HuH-7 (cell line): ENCODE measurements at regions not wholly inside any gene's neighbourhood (a gene's known extent, or its start where the extent isn't known, plus 50 kb on each side); places are given as distances from the start of the nearest gene placed in this dataset.
A peak's percentile ranks its signal among the peaks of the same experiment; 100 is the strongest.

Experiments
- DNase-seq: peaks from one replicate; pipeline ENCODE4 v3.0.0; 2011; ENCODE audit warnings: low spot score

DNA sequence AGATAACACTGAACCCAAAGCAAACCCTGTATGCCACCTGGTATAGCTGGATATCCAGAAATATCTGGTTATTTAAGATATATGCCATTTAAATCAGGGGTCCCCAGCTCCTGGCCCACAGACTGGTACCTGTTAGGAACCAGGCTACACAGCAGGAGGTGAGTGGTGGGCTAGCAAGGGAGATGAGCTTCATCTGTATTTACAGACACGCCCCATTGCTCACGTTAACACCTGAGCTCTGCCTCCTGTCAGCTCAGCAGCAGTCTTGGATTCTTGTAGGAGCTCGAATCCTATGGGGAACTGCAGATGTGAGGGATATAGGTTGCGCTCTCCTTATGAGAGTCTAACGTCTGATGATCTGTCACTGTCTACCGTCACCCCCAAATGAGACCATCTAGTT is 646.6 kb downstream of the TLE4 start:
- DNase-seq: no peak

DNA sequence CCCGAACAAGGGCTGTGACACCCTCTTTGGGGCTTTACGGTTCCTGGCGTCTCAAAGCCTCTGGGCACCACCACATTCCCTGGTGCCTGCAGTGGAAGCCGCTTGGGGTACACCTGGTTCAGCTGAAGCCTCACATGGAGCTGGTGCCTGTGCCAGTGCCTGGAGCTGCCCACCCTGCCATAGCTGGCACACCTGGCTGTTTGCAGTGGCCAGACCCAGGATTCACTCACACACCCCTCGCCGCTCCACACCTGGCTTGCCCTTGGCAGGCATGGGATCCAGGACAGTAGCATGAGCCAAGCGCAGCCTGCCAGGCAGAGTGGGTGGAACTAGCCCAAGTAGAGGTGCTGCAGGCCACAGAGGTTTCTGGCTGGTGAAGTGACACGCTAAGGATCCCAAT is 641.8 kb downstream of the TLE4 start:
- DNase-seq: no peak

DNA sequence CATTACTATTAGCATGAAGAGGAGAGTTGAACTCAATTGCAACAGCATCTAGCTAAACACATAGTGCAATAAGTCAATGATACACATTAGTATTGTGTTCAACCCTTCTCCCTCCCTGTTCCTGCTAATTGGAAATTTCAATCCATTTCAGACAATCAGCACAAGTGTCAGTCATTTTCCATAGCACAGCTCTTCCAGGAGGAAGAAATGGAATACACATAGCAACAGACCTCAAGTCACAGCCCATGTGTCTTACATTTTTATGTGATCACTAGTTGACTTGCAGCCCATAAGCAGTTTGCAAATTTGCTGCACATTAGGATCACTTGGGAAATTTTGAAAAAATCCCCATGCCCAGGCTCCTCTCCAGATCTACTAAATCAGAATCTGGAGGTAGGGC is 636.9 kb downstream of the TLE4 start:
- DNase-seq: no peak

DNA sequence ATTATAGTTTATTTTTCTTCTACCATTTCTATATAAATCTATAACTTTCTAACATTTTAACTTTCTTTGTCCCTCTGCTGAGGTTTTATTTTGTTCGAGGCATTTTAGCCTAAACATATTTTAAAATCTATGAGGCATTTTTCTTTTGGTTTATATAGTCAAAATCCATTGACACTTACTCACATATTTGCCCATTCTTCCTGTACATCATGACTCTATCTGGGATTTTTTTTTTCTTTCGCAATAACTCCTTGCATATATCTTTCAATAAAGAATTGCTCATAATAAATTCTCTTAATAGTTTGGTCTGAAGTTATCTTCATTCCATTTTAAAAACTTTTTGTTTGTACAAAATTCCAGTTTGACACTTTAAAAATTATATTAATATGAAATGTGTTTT is 632.3 kb downstream of the TLE4 start:
- no peak for DNase-seq

DNA sequence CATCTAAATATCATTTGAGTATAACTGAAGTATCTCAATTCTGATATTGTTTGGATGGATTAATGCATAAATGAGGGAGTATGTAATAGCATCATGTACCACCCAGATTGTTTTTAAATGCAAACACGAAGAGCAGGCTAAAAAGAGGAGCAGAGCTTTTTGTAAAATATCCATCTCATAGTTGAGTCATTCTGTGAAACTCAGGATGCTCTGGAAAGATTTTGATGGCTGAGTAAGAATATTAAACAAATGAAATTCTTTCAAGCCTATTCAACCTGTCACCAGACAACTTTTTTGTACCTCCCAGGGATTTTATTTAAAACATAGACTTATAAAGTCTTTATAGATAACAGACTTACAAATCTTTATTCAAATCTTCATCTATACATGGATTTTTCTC is 625.9 kb downstream of the TLE4 start:
- no peak for DNase-seq

DNA sequence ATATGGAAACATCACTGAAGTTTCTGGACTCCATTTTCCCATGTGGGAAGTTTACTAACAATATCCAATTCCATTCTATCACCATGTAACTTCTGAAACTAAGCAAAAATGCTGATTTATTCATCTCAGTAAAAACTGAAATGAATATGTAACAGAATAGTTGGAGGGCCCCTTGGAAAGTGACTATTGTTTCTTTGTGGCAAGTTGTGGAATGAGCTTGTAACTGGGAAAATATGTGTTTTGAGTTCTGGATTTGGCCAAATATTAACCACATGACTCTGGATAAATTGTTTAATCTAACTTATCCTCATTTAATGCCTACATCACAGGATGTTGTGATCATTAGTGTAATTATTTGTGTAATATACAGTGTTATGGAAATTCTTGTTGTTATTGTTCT is 619.3 kb downstream of the TLE4 start:
- no peak for DNase-seq

DNA sequence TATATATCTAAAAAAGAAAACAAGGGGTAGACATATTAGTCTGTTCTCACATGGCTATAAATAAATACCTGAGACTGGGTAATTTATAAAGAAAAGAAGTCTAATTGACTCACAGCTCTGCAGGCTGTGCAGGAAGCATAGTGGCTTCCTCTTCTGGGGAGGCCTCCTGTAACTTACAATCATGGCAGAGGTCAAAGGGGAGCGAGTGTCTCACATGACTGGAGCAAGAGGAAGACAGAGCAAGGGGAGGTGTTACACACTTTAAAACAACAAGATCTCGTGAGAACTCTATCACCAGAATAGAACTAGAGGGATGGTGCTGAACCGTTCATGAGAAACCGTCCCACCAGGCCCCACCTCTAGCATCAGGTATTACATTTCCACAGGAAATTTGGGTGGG is 616.8 kb downstream of the TLE4 start:
- no peak for DNase-seq

DNA sequence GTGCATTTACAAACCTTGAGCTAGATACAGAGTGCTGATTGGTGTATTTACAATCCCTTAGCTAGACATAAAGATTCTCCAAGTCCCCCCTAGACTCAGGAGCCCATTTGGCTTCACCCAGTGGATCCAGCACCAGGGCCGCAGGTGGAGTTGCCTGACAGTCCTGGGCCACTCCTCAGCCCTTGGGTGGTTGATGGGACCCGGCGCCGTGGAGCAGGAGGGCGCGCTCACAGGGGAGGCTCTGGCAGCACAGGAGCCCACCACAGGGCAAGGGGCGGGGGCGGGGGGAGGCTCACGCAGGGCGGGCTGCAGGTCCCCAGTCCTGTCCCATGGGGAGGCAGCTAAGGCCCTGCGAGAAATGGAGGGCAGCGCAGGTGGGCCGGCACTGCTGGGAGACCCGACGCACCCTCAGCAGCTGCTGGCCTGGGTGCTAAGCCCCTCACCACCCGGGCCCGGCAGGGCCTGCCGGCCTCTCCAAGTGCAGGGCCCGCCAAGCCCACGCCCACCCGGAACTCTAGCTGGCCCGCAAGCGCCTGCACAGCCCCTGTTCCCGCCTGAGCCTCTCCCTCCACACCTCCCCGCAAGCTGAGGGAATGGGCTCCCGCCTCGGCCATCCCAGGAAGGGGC is 613.5 kb downstream of the TLE4 start:
- DNase-seq: no peak

DNA sequence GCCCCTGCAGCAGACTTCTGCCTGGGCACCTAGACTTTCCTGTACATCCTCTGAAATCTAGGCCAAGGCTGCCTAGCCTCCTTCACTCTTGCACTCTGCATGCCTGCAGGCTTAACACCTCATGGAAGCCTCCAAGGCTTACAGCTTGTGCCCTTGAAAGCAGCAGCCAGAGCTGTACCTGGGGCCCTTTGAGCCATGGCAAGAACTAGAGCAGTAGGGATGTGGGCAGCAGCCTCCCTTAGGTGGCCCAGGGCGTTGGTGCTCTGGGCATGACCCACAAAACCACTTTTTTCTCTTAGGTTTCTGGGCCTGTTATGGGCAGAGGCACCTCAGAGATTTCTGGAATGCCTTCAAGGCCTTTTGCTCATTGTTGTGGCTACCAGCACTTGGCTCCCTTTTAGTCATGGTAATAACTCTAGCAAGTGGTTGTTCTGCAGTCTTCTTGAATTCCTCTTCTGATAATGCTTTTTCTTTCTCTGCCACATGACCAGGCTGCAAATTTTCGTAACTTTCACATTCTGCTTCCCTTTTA is 606.2 kb downstream of the TLE4 start:
- DNase-seq: no peak

DNA sequence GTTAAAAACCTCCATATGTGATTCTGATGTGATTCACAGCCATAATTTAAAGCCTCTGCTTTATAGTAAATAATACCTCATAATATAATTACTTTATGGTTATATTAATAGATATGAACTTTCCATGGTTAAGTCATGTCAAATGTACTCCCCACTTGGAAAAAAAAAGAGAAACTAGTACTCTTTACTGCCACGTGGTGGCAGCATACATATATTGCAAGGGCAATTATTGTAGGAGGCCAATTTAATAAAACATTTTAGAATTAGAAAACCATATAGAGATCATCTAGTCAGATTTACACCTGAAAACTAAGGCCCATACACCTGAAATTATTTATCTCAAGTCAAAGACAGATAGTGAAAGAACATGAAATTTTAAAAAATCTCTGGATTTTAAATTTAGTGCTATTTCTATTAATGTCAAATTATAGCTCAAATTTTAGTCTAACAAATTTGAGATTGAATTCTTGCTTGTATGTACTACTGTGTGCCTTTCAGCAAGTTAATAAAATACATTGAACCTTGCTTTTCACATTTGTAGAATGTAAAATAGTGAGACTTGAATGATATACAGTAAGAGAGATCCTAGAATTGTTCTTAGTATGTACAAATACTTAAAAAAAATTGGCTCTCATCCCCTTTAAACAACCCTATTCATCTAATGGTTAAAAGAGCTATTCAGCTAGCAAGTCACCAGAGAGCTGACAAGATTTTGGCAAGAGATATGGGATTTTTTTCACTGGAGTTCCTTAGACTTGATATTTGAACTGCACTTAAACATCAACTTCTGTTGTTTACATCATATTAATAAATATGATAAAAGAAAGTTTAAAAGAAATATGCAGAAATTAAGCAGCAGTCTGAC is 603.8 kb downstream of the TLE4 start:
- DNase-seq: peak; percentile 12

DNA sequence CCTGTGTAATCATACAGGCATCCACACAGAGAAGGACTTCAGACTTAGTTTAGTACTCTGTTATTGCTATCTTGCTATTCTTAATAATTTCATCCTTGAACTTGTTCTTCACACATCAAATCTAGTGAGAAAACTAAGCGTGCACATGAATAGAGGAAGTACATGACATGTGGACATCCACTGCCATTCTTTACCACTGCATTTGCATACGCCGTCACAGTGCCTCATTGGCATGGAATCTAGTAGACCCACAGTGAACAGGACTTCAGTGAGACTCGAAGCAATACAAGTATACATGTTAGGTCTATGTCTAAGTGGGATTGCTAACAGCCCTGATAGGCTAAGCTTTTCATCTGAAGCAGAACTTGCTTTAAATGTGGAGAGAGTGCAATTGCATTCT is 592.1 kb downstream of the TLE4 start:
- no peak for DNase-seq

DNA sequence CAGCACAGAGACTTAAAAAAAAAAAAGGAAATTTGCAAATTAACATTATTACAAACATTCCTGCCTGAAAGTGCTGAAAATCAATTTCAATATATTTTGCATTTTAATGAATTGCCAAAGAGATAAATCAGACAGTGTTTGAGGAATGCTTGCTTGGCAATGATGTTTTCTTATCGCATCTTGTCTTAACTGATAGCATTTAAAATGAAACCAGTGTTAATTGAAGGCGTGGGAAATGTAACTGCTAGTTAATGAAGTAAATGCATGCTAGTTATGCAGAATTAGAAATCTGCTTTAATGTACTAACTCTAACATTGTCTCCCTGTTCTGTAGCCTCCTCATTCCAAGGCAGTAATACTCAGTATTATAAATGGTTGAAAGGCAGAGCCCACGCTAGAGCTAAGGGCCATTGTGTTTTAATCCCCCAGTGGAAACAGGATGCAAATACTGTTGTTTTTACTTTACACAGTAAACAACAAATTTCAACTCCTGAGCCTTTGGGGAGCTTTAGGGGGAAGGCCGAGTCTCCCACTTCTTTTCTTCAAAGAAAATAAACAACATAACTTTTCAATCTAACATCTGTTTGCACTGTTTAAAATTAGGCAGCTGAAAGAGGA is 586.9 kb downstream of the TLE4 start:
- no peak for DNase-seq

DNA sequence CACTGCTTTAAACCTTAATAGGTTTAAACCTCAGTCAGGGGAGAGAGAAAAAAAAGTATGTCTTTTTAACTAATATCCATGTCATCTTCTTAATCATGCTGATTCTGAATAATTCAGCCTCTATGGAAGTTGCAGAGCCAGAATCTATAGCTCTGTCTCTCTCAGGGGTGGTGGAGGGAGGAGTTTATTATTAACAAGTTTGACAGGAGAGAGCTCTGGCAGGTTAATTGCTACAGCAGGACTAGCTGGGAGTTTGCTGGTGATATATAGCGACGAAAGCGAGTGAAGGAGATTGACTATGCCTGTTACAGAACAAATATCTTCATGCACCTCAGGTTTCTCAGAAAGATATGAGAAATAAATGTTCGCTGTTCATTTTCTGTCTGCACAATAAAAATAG is 586.4 kb downstream of the TLE4 start:
- no peak for DNase-seq

DNA sequence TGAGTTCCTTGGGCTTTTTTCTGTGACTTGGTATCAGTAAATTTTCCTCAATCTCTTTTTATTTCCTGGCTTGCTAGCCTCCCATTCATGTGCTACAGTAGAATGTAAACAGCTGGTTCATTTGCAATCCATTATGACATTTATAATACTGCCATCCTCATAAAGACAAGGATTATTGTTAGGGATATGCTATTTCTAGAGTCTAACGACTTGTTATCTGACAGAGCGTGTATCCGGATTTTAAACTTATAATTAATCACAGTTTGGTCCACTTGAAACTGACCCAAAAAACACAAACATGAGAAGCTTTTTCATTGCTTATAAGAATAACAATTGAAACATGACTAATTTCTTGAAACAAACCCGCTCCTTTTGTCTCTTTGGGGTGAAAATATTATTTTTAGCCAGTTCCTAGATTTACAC is 585.8 kb downstream of the TLE4 start:
- no peak for DNase-seq

DNA sequence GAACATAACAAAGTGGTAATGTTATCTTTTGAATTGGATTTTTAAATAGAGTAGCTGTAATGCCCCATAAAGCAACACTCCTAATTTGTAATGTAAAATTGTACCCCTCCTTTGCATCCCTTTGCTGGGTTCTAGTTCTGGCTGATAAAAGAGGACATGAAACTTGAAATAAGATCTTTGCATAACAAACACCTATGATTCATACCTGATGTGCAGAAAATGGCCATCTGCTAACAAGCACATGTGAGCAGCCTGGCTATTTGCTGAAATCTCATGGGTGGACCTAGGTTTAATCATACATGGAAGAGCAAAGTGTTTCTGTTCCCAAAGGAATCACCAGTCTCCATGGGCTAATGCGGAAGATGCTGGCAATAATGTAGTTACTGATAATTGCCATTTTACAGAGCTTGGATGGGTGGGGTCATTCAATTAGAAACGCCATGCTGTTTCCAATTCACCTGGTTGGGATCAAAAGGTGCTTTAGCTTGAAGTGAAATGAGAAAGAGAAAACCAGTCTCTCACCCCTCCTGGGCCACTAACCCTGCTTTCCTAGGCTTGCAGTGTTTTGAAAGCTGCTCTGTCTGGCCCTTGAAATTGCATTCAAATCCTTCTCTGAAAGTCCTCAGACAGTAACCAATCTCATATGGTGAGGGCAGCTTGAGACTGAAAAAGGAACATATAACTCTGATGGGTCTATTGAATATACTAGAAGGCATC is 585.1 kb downstream of the TLE4 start:
- no peak for DNase-seq

DNA sequence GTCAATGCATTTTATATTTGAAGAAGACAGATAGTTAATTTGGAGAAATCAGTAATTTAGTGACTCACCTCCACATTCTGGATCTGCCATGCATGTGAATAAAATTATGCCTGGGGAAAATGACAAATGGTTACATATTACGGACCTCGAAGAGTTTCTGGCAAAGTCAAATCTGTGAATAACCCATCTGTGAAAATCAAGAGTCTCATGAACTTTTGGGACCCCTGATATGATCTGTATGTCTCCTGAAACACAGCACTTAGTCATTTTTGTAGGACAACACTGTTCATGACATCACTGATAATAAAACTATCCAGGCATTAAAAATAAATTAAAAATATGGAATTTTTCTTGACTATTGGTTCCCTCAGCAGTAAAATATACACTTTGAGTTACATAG is 584.5 kb downstream of the TLE4 start:
- no peak for DNase-seq

DNA sequence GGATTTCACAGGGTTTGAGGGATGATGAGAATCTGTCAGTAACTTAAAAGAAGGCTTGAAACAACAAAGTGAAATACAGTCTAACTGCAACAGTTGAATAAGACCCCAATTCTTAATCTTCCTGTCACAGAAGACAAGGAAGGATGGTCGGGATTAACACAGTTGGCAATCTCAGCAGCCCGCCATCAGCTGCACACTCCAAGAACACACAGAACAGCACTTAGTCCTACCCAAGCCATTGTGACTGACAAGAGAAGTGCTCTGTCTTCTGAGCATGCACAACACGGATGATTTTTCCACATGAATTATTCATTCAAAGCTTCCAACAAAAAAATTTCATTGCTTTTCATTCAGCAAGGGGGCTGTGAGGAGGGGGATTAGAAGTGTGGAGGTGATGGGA is 576.1 kb downstream of the TLE4 start:
- no peak for DNase-seq

DNA sequence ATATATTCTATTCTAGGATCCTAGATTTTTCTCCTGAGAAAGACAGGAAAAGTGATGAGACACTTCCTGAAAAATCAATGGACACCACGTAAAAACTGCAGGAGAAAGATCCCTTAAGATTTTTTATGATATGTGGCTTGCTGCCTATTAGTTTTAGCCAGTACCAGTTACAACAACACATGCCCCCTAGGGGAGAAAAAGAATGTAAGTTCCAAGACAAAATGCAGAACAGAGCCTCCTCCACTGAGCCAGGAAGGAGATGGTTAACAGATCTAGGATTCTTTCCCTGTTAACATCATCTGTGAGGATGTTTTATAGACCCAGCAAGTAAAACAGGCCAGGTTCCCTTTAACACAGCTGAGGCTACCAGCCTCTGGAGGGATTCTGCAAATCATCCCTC is 574.7 kb downstream of the TLE4 start:
- no peak for DNase-seq

DNA sequence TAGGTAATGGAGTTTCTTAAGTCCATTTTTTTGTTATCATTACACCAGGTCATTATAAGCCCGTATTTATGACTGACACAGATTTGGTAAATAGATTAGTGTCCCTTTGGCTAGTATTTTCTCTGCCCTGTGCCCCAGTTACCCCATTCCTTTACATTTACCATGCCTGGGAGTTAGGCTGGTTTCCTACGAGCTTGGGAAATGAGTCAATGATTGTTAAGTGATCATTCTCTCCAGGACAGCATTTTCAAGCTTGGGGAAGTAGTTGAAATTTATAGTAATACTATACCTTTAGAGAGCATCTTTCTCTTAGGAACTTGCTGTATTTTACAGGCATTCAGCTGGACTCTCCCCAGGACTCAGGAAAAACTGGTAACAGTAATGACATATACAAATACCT is 573.1 kb downstream of the TLE4 start:
- no peak for DNase-seq

DNA sequence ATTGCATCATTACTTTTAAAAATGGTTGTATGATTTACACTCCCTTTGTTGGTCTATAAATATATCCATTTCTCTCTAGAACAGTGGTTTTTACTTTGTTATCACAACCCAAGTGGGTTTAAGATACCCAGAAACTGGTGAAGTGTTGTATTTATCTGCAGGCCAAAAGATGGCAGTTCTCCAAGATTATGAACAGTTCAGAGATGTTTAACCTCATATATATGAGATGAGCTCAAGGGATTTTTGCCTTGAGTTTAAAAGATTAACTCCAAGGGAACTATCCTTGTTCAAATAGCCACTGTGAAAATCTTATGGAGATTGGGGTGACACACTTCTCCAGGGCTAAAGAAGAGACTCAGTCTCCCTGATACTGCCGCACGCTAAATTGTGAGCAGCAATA is 572.6 kb downstream of the TLE4 start:
- no peak for DNase-seq

DNA sequence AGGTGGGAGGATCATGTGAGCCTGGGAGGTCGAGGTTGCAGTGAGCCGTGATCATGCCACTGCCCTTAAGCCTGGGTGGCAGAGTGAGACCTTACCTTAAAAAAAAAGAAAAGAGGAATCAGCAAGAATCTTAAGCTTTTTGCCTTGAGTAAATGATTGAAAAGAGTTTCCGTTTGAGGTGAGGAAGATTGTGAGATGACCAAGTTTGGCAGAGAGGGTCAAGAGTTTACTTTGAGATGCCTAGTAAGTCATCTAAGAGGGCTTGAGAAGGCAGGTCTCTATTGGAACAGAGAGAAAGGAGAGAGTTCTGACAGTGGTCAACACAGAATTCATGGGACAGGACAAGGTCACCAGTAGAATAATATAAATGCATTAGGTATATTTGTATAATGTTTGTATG is 572.1 kb downstream of the TLE4 start:
- DNase-seq: no peak

DNA sequence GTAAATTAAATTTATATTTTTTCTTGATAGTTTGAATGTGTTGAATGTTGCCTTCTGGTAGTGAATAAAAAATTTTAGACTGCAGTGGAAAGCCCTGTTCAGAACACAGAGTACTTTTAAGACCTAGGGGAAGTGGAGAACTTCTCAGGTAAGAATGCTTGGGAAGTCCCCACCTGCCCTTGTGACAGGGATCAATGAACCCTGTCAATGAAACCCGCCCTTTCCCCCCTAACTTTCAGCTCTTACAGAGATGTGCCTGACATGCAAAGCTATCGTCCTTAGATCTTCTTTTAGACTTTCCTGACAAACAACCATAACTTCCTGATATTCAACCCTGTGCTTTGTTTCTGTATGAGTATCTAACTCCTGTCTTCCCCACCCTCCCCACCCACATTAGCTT is 562.7 kb downstream of the TLE4 start:
- DNase-seq: no peak

DNA sequence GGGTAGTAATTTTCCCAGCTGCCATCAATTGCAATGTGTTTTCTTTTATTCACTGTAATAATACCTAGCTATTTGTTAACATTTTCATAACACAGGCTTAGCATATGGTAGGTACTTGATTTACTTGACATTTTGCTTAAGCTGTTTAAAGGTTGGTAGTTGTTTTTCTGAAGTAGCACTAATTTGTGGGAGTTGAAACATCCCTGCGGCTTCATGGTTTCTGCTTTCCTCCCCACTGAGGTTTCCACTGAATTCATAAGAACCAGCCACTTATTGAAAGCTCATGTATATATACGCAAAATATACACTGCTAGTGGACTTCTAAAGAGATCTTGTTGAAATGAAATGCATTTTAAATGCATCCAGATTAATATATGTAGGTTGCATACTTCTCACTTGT is 559.9 kb downstream of the TLE4 start:
- DNase-seq: no peak
